ENCODE measurements at regions not wholly inside any gene's neighbourhood (a gene's known extent, or its start where the extent isn't known, plus 50 kb on each side); places are given as distances from the start of the nearest gene placed in this dataset.

- TF ChIP-seq, protein P1, sequence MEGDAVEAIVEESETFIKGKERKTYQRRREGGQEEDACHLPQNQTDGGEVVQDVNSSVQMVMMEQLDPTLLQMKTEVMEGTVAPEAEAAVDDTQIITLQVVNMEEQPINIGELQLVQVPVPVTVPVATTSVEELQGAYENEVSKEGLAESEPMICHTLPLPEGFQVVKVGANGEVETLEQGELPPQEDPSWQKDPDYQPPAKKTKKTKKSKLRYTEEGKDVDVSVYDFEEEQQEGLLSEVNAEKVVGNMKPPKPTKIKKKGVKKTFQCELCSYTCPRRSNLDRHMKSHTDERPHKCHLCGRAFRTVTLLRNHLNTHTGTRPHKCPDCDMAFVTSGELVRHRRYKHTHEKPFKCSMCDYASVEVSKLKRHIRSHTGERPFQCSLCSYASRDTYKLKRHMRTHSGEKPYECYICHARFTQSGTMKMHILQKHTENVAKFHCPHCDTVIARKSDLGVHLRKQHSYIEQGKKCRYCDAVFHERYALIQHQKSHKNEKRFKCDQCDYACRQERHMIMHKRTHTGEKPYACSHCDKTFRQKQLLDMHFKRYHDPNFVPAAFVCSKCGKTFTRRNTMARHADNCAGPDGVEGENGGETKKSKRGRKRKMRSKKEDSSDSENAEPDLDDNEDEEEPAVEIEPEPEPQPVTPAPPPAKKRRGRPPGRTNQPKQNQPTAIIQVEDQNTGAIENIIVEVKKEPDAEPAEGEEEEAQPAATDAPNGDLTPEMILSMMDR (conservative IDR thresholded peaks at IDR 0.05), result no peak
- TF ChIP-seq ZFX (IDR thresholded peaks at IDR 0.05), result no peak
These were observed 140.9 kb upstream of the IQSEC1 start for GRCh38 chr3:13213911-13214846.
